SK-N-SH treated with all-trans-retinoic acid at 6 μM for 48 hours (cell line): ENCODE measurements at regions not wholly inside any gene's neighbourhood (a gene's known extent, or its start where the extent isn't known, plus 50 kb on each side); places are given as distances from the start of the nearest gene placed in this dataset.

Source experiments
- ATAC-seq: fragments of 200-7000 bp; cut with Tn5 transposase; 3 replicates; pipeline ENCODE4 v1.9.1; 2020; ENCODE audit warnings: mild to moderate bottlenecking, moderate library complexity
- ARNTL ChIP-seq: fragments of 450-650 bp; formaldehyde crosslinking; IDR thresholded peaks from 2 replicates; pipeline ENCODE4 v1.5.0; 2020; ENCODE audit warnings: low read depth, mild to moderate bottlenecking, moderate library complexity, borderline replicate concordance
- CREB5 ChIP-seq: fragments of 250-450 bp; sonication (Bioruptor Pico); IDR thresholded peaks from 2 replicates; pipeline ENCODE4 v1.5.1; 2020; ENCODE audit warnings: low read depth, mild to moderate bottlenecking, moderate library complexity
- CSDC2 ChIP-seq: fragments of 250-450 bp; sonication (Bioruptor Pico); IDR thresholded peaks from 2 replicates; pipeline ENCODE4 v1.5.0; 2020; ENCODE audit warnings: mild to moderate bottlenecking, moderate library complexity
- CSRNP3 ChIP-seq: fragments of 250-450 bp; sonication (Bioruptor Pico); IDR thresholded peaks from 2 replicates; pipeline ENCODE4 v1.5.1; 2021; ENCODE audit warnings: mild to moderate bottlenecking, moderate library complexity
- ESRRG ChIP-seq: fragments of 250-450 bp; sonication (Bioruptor Pico); IDR thresholded peaks from 2 replicates; pipeline ENCODE4 v1.6.1; 2021; ENCODE audit warnings: mild to moderate bottlenecking
- GLIS3 ChIP-seq: fragments of 250-450 bp; sonication (Bioruptor Pico); IDR thresholded peaks from 2 replicates; pipeline ENCODE4 v1.5.0; 2020; ENCODE audit warnings: mild to moderate bottlenecking, moderate library complexity
- ISL1 ChIP-seq: fragments of 250-450 bp; sonication (Bioruptor Pico); IDR thresholded peaks from 2 replicates; pipeline ENCODE4 v2.1.2; 2022; ENCODE audit warnings: mild to moderate bottlenecking, moderate library complexity
- OSR1 ChIP-seq: fragments of 250-450 bp; sonication (Bioruptor Pico); IDR thresholded peaks from 2 replicates; pipeline ENCODE4 v1.8.0; 2022; ENCODE audit warnings: moderate library complexity, mild to moderate bottlenecking, inconsistent platforms
- PATZ1 ChIP-seq: fragments of 250-450 bp; sonication (Bioruptor Pico); IDR thresholded peaks from 2 replicates; pipeline ENCODE4 v1.8.0; 2020; ENCODE audit warnings: mild to moderate bottlenecking, moderate library complexity, borderline replicate concordance
- POU6F1 ChIP-seq: fragments of 250-450 bp; sonication (Bioruptor Pico); IDR thresholded peaks from 2 replicates; pipeline ENCODE4 v1.8.0; 2021; ENCODE audit warnings: low read depth, mild to moderate bottlenecking, moderate library complexity, borderline replicate concordance
- PPARA ChIP-seq: fragments of 250-450 bp; sonication (Bioruptor Pico); IDR thresholded peaks from 2 replicates; pipeline ENCODE4 v1.5.0; 2020; ENCODE audit warnings: mild to moderate bottlenecking, borderline replicate concordance
- RARB ChIP-seq: fragments of 250-450 bp; sonication (Bioruptor Pico); IDR thresholded peaks from 2 replicates; pipeline ENCODE4 v1.8.0; 2021; ENCODE audit warnings: mild to moderate bottlenecking, moderate library complexity
- TCF4 ChIP-seq: fragments of 250-450 bp; sonication (Bioruptor Pico); IDR thresholded peaks from 2 replicates; pipeline ENCODE4 v1.8.0; 2021; ENCODE audit warnings: mild to moderate bottlenecking, moderate library complexity, borderline replicate concordance
- TOX ChIP-seq: fragments of 250-450 bp; sonication (Bioruptor Pico); IDR thresholded peaks from 2 replicates; pipeline ENCODE4 v1.8.0; 2021; ENCODE audit warnings: mild to moderate bottlenecking, moderate library complexity, borderline replicate concordance
- TSHZ2 ChIP-seq: fragments of 250-450 bp; sonication (Bioruptor Pico); IDR thresholded peaks from 2 replicates; pipeline ENCODE4 v1.5.0; 2020; ENCODE audit warnings: mild to moderate bottlenecking, moderate library complexity
- ZC3H10 ChIP-seq: fragments of 250-450 bp; sonication (Bioruptor Pico); IDR thresholded peaks from 2 replicates; pipeline ENCODE4 v1.5.1; 2021; ENCODE audit warnings: mild to moderate bottlenecking, moderate library complexity
- ZFP3 ChIP-seq: fragments of 250-450 bp; sonication (Bioruptor Pico); IDR thresholded peaks from 2 replicates; pipeline ENCODE4 v1.5.0; 2020; ENCODE audit warnings: mild to moderate bottlenecking, moderate library complexity
- ZNF565 ChIP-seq: fragments of 450-650 bp; formaldehyde crosslinking; conservative IDR thresholded peaks from 2 replicates; pipeline ENCODE4 v1.5.0; 2020; ENCODE audit warnings: low read depth, mild to moderate bottlenecking, moderate library complexity
- ZNF8 ChIP-seq: fragments of 450-650 bp; formaldehyde crosslinking; IDR thresholded peaks from 2 replicates; pipeline ENCODE4 v1.5.0; 2020; ENCODE audit warnings: mild to moderate bottlenecking, moderate library complexity

GRCh38 chr14:65333943-65334687 lies 78.4 kb upstream of the FUT8 start:
- TF ChIP-seq ISL1 (CRISPR knock-in tag), result no peak
- TF ChIP-seq ZNF565 (CRISPR knock-in tag), result no peak
- no peak for TF ChIP-seq POU6F1
- no peak for TF ChIP-seq PPARA (CRISPR knock-in tag)
- no peak for TF ChIP-seq CSRNP3 (CRISPR knock-in tag)
- TF ChIP-seq CSDC2, result no peak
- TF ChIP-seq PATZ1 (CRISPR knock-in tag), result no peak
- no peak for TF ChIP-seq TCF4 (CRISPR knock-in tag)
- no peak for TF ChIP-seq CREB5 (CRISPR knock-in tag)
- no peak for TF ChIP-seq ZFP3
- no peak for TF ChIP-seq ARNTL (CRISPR knock-in tag)
- TF ChIP-seq GLIS3 (CRISPR knock-in tag), result no peak
- TF ChIP-seq ESRRG (CRISPR knock-in tag), result no peak
- ATAC-seq, result peak; percentile 74

GRCh38 chr14:65334765-65335410 lies 77.6 kb upstream of the FUT8 start:
- TF ChIP-seq CSDC2 (no peak), TCF4 (CRISPR knock-in tag) (no peak), ZC3H10 (CRISPR knock-in tag) (no peak), RARB (CRISPR knock-in tag) (no peak), POU6F1 (no peak), TOX (CRISPR knock-in tag) (no peak), ESRRG (CRISPR knock-in tag) (no peak), ISL1 (CRISPR knock-in tag) (no peak), TSHZ2 (CRISPR knock-in tag) (no peak), PPARA (CRISPR knock-in tag) (no peak), OSR1 (CRISPR knock-in tag) (no peak), PATZ1 (CRISPR knock-in tag) (no peak), ZFP3 (no peak), CSRNP3 (CRISPR knock-in tag) (no peak), ZNF8 (no peak), ARNTL (CRISPR knock-in tag) (no peak)
- no peak for ATAC-seq
